ENCODE measurements at regions not wholly inside any gene's neighbourhood (a gene's known extent, or its start where the extent isn't known, plus 50 kb on each side); places are given as distances from the start of the nearest gene placed in this dataset.

DNA sequence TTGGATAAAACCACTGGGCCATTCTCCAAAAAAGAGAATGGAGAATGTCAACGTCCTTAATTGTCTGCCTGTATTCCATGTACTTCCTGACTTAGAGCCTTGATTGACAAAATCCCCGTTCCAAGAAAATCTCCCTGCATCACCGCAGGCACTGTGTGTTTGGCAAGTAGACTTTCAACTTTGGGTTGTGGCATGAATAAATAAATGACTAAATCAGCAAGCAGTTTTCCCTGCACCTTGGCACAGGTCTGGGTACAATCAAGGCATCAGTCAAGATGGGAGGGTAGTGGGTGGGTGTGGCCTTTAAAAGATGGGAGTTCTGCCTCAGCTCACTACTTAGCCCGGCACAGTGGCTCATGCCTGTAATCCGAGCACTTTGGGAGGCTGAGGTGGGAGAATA lies 248.5 kb upstream of the RPL38 start:
- TF ChIP-seq PAX5 (IDR thresholded peaks at IDR 0.05; ENCODE audit: insufficient read depth, low read length, severe bottlenecking) (no peak), POLR2AphosphoS5 (IDR thresholded peaks at IDR 0.05; ENCODE audit: low read depth, low read length) (no peak), POLR2A (IDR thresholded peaks at IDR 0.05; ENCODE audit: low read depth, low read length) (no peak)

Measured in GM12891 (cell line).